ENCODE measurements at regions not wholly inside any gene's neighbourhood (a gene's known extent, or its start where the extent isn't known, plus 50 kb on each side); places are given as distances from the start of the nearest gene placed in this dataset.

DNA sequence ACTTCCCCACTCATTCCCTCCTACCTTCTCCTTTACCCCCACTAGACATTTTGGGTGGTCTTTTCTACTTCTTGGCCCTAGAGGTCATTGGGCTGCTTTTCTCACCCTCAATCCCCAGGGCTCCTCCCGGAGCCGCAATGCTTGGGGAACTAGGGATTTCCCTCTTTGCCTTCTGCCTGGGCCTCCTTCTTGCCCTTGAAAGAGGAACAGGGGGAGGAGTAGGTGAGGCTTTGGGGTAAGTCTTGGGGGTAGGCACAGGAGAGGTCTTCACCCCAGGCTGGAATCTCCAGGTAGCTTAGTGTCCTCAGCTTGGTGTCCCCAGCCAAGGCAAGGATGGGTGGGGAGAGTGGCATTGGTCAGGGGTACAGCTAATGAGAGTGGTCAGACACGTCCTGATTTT is 56.2 kb upstream of the EPS8L3 start:
- no peak for TF ChIP-seq EZH2 (IDR thresholded peaks at IDR 0.05; ENCODE audit: borderline replicate concordance)
- no peak for TF ChIP-seq EZH2phosphoT487 (IDR thresholded peaks at IDR 0.05; ENCODE audit: low read depth, severe bottlenecking, unreplicated experiment)
